GM18873 (cell line): ENCODE measurements at regions not wholly inside any gene's neighbourhood (a gene's known extent, or its start where the extent isn't known, plus 50 kb on each side); places are given as distances from the start of the nearest gene placed in this dataset.

Experiments used
- ATAC-seq: cut with Tn5 transposase; IDR thresholded peaks from one replicate; pipeline ENCODE4 v1.9.1; 2021; ENCODE audit warnings: mild to moderate bottlenecking, moderate library complexity, moderate number of reproducible peaks; ENCODE audit not compliant: unreplicated experiment, low FRiP score

DNA sequence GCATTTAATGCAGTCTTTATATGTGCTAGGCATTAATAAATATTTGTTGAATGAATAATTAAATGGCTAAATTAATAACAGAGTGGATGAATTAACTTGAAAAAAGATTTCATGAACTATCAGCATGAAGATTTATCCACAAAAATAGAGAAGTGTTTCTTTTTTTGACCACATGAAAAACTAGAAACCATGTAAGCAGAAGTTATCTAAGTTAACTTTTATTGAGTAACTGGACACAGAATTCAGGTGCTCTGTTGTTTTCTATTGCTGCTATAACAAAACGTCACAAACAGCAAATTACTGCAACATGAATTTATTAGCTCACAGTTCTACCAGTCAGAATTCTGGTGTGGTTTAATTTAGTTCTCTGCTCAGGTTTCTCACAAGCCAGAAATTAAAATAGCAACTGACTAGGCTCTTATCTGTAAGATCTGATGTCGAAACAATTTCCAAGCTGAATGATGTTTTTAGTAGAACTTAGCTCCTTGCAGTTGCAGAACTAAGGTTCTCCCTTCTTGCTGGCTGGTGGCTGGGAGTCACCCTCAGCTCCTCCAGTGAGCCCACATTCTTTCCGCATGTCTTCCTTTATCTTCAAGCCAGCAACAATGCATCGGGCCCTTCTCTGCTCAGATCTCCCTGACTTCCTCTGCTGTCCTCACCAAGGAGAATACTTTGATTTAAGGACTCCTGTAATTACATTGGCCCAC lies 810.2 kb upstream of the ALCAM start:
- ATAC-seq, result no peak

DNA sequence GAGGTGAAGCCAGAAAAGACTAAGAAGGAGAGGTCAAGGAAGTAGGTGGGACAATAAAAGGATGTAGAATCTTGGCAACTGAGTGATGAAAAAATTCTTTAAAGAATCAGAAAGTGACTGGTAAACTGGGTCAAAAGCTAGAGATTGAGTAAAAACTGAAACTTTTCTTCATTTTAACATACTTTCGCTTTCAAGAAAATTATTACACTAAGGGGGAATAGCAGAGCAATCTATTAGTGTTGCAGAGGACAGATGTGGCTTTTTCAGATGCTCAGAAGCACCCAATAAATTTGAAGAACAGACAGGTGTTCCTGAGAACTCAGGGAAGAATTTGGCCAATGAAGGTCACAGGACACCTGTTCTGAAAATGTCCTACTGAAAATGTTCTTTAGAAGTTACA lies 805.4 kb upstream of the ALCAM start:
- ATAC-seq, result no peak

DNA sequence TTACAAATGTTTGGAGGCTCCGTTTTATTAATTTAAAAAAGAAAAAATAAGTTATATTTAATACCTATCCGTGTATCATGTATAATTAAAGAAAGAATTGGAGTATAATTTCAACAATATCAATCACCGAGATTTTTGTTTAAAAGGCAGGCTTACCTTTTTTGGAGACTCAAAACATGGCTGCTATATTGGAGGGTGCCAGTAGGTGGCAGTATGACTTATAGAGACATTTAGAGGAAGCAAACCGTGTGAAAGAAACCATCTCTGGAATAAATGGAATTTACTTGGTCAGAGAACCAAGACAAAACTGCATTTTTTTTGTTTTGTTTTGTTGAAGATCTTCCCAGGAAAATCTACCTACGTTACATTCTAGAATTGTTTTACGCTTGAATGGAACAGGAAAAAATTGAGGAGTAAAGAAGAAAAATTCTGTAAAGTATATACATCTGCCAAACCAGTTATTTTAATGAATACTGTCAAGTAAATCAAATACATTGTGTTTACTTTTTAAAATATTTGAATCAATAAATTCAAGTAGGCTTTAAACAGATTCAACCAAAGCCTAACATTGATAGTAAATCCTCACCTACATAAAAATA lies 802.6 kb upstream of the ALCAM start:
- ATAC-seq, result no peak

DNA sequence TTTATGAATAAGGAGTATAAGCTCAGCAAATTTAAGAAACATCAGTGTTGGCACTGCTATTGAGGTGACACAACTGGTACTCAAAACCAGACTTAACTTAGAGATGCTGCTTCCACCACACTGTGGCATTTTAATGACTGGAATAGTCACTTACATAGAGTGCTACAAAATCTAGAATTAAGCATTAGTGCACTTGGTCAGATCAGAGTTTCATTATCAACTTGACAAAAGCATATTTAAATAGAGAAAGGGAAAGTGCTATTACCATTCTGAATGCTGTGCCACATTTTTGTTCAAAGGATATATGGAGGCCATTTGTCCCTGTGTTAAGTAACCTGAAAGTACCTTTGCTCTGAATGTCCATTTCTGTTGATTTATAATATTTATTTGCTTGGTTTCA lies 800.7 kb upstream of the ALCAM start:
- ATAC-seq, result no peak

DNA sequence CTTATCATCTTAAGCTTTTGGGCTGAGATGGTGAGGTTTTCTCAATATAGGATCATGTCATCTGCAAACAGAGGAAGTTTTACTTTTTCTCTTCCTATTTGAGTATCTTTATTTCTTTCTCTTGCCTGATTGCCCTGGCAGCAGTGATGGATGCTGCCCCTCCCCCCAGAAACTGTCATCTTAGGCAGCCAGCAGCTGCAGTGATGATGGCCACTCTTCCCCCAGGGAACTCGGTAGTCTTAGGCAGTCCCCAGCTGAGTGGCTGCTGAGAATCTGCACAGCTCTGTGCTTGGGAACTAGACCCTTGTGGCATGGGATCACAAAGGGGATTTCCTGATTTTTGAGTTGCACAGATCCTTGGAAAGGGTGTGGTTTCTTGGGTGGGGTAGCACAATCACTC lies 791.1 kb upstream of the ALCAM start:
- no peak for ATAC-seq

DNA sequence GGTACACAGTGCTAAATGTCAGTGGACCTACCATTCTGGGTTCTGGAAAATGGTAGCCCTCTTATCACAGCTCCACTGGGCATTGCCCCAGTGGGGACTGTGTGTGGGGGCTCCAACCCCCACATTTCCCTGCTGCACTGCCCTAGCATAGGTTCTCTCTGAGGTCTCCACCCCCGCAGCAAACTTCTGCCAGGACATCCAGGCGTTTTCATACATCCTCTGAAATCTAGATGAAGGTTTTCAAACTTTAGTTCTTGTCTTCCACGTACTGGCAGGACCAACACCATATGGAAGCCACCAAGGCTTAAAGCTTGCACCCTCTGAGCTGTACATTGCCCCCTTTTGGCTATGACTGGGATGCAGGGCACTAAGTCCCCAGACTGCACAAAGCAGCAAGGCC lies 788.2 kb upstream of the ALCAM start:
- no peak for ATAC-seq

DNA sequence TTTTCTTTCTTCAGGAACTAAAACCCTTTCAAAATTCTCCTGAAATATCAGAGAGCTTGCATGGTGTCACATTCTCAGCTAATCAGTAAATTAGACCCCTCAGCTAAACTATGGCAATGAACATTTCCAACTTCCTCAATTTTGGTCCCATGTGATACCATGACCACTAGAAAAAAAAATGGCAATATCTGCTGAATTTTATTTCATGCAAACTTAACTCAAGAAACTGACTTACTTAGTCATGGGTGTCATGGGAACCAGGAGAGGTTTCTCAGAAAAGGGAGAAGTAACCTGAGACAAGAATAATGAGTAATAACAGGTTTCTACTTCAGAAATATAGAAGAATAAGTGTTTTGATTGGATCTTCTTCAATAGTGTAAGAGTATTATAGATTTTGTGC lies 784.6 kb upstream of the ALCAM start:
- ATAC-seq, result no peak

DNA sequence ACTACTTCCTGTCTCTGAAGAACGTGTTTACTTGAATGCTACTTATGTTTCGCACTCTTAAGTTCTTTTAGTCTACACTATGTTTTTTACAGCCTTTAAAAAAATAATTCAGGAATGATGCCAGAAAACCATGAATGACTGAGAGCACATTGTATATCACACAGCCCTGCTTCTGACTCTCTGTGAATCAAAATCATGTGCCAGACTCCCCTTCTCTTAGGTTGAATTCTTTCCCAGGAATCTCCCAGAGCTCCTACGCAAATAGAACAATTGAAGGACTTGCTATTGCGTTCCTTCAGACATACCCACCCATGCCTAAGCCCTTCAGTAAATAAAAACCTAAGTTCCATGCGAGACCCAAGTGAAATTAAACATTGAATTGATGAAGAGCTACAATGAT lies 782.0 kb upstream of the ALCAM start:
- ATAC-seq, result no peak

DNA sequence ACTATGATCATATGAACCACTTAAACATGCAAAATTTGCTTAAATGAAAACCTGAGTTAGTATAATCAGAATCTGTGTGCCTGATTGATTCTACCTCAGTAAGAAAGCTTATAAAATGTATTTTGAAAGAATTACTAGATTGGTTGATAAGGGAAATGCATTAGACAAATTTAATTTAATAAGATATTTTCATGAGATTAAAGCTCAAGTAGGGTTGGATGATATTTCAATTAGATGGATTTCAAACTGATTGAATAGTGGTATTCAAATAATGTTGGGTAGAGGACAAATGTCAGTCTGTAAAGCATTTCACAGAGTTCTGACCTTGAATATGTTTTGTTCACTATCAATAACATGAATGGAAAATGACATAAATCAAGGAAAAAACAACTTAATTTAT lies 780.4 kb upstream of the ALCAM start:
- ATAC-seq, result no peak

DNA sequence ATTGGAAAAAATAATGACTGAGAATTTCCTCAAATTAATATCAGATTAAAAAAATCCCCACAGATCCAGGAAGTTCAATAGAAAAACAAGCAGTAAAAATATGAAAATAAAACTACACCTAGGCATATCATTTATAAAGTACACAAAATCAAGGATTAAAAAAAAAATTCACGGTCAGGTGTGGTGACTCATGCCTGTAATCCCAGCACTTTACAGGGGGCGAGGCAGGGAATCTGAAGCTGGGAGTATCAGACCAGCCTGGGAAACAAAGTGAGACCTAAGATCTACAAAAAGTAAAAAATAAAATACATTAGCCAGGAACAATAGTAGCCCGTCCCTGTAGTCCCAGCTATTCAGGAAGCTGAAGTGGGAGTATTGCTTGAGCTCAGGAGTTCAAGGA lies 778.3 kb upstream of the ALCAM start:
- no peak for ATAC-seq

DNA sequence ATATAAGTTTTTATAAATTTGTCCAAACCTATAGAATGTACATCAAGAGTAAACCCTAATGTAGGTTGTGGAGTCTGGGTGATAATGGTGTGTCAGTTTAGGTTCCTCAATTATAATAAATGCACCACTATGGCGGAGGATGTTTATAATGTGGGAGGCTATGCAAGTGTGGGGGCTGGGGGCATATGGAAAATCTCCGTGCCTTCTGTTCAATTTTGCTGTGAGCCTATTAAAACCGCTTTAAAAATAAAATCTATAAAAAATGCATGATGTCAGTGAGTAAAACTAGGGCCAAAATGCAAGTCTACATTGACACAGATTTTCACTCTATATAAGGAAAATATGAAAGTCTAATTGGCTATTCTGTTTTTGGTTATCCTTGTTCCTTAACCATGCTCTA lies 774.9 kb upstream of the ALCAM start:
- ATAC-seq, result no peak

DNA sequence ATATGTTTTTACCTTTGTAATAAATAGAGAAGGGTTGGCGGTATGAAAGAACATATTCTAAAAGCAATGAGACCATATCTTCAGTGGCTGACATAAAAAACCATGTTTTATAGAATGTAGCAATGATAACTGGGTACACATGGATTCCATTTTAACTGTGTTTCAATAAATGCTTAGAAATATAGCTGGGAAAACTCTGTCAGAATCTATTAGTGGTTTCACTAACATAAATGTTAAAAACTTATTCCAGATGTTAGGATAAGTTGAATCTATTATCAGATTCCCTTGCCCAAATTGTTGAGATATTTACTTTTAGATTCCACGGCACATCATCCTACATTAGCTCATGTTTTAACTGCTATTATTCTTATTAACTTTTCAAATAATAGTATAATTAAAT lies 772.2 kb upstream of the ALCAM start:
- no peak for ATAC-seq

DNA sequence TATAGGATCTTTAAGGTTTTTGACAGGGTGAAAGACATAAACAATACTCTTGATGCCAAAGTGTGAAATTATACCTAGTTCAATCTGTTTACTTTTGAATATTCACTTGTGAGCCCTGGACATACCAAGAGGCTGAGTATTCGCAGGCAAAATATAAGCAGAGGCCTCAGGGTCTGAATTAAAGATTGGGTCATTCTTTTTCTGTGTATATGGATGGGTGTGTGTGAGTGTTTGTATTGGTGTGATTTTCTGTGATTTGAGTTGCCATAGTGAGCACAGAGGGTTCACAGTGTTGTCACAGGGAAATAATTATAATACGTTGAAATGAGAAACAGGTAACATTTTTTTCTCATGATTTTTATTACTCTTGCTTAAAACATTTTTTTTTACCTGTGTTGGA lies 770.7 kb upstream of the ALCAM start:
- ATAC-seq, result no peak

DNA sequence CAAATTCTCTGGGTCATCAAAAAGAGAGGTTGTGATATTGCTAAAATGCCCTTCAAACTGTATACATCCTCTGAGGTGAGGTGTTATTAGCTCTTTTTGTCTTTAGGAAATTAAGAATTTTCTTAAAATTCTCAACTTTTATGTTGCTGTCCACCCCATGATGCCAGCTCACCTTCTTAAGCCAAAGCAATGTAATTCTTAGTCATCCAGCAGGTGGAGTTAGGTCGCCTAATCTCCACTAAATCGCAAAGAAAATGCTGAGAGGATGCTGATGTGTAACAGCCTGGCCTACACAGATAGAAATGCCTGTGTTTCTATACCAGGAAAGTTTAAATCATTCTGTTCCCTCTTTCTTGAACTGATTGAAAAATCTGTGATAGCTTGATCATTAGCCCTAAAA lies 770.2 kb upstream of the ALCAM start:
- ATAC-seq, result peak; percentile 80

DNA sequence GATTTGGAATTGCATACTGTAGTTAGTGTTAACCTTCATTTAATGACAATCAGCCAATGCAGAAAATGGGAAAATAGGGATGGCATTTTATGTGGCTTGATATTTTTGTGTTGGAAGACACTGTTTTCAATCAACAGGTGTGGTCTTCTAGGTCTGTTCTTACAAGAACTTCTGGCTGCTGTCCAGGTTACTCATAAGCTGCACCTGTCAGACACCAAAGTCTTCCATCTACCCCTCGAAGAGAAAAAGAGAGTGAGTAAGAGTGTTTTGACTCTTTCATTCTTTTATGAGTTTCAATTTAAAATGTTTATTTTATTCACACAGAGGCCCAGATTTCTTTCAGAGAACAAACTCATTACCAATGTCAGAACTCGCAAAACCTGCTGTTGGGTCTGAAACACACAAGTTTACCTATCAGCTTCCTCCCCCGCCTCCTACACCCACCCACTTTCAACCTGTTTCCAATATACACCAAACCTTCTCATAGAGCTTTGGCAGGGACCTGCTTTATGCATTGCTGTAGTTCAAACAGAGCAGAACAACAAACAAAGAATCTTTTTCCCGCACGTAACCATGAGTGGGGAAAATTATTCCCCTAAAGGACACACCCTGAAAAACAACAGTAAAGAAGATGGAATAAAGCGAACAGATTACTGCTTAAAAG lies 767.7 kb upstream of the ALCAM start:
- ATAC-seq, result no peak

DNA sequence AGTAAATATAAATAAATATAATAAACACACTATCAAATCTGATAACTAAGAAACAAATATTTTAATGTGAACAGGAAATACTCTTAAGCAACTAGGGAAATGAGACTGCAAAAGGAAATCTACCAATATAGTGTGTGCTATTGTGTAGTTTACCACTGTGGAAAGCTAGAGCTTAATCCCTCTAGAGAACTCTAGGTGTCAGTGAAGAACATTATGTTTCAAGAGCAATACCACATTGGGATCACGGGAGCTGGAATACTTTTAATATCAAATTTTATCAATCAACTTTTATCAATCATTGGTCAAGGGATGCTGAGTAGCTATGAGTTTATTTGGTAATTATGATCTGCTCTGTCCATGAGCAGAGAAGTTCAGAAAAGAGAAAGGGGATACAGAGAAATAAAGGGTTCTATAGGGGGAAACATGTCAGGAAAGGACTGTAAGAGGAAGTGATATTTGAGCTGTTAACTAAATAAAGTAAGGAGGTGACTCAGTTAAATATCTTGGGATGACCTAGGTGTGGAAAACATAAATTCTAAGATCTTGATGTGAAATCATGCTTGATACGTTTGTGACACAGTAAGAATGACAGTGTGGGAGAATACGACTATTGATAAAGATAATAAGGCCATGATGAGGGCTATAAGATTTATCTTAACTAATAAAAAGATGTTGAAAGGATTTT lies 762.2 kb upstream of the ALCAM start:
- no peak for ATAC-seq

DNA sequence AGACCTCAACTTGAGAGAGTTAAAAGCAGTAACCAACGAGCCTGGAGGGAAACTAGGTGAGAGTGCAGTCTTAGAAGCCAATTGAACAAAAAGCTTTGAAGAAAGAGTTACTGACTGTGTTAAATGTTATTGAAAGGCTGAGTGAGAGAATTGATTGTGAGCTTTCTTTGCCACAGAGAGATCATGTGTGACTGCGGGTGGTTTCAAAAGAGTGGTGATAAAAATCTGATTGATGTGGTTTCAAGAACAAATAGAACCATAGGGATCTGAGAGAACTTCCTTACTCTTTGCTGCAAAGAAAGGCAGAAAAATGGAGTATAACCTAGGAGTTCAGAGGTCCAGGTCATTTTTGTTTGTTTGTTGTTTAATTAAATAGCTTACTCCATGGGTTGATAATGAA lies 759.9 kb upstream of the ALCAM start:
- no peak for ATAC-seq

DNA sequence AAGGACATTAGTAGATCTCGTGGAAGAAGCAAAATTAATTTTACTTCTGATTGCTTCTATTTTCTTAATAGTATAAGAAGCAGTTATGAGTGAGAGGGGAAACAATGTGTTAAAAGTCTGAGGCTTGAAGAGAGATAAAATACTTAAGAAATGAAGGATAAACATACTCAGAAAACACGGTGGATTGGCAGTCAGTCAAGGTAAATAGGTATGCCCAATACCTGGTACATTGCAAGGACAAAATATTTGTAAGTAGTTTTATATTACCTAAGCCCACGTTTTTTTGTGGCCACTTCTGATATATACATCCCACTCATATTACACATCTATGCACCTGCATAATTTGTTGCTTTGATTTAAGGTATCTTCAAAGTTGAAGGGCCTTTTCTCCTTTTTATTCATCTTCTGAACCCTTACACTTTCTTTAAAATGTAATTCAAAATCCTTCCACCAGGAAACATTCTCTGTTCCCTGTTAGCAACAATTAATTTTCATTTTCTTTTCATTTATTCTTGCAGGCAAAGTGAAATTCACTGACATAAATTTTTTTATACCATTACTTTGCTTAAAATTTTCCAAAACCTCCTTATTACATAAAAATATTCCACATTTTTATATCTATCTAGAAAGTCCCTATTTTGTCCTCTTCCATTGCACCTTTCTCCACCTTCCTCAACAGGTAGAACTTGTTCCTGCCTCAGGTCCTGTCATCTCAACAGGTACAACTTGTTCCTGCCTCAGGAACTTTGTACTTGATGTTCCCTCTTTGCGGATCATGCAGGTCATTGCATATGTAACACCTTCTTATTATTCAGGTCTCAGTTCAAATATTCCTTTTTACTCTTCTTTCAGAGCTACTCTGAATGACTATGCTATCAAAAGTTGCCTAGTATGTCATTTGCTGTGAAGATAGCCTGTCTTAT lies 755.7 kb upstream of the ALCAM start:
- no peak for ATAC-seq

DNA sequence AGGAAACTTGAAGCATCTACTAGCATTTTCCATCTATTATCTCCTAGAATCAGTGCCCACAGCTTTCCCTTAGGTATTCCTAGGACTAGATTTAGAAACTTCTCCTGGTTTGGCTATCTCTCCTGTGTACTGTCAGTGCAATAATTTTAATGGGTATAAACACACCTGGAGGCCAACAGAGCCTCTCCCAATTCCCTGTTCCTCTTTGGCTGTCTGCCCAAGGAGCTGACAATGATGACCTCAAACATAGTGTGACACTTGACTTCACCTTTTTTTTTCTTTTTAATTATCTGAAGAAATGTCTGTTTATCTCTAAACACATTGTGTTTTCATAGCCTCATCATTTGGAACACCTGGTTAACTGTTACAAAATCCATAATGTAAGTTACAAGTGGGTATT lies 754.5 kb upstream of the ALCAM start:
- ATAC-seq, result no peak

DNA sequence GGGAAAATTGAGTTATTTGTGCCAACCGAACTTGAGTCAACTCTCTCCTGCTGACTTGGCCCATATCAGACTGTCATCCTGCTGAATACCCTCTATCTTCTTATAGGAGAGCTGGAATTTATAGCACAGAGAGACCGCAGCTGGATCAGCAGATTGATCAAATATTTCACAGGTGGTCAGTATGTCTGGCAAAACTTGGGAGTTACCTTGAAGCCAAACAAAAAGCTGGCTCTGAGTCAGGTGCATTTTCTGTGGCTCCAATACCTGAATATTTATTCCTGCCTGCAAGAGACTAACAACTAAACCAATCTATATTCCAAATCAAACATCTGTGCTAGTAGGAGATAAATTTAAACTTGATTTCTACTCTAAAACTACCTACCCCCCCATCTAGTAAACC lies 752.1 kb upstream of the ALCAM start:
- ATAC-seq, result no peak
